ENCODE measurements at regions not wholly inside any gene's neighbourhood (a gene's known extent, or its start where the extent isn't known, plus 50 kb on each side); places are given as distances from the start of the nearest gene placed in this dataset.

DNA sequence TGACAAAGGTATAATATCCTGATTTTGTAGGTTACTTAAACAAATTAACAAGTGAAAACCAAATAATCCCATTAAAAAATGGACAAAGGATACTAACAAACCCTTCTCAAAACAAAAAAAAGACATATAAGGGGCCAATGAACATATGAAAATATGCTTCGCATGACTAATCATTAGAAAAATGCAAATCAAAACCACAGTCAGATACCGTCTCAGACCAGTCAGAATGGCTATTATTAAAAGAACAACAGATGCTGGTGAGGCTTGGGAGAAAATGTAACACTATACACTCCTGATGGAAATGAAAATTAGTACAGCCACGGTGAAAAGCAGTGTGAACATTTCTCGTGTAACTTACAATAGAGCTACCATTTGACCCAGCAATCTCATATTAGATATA is 1542.2 kb upstream of the CDH9 start:
- intact Hi-C loops (cut with DNase I, micrococcal nuclease), result no loop called here
- DNase-seq (no peak), ATAC-seq (no peak)
- Mint-ChIP-seq H3K36me3 (ENCODE audit: low read depth) (no peaks in the 10 kb centered on the region), H3K4me3 (no peak overlapping the region), H3K27ac (no peak overlapping the region), H3K4me1 (no peaks in the 10 kb centered on the region), H3K9me3 (ENCODE audit: low read depth) (peaks cover 41% of the 10 kb centered on the region), H3K27me3 (no peaks in the 10 kb centered on the region)
- ChIA-PET POLR2A (no interaction called here), CTCF (no interaction called here)

DNA sequence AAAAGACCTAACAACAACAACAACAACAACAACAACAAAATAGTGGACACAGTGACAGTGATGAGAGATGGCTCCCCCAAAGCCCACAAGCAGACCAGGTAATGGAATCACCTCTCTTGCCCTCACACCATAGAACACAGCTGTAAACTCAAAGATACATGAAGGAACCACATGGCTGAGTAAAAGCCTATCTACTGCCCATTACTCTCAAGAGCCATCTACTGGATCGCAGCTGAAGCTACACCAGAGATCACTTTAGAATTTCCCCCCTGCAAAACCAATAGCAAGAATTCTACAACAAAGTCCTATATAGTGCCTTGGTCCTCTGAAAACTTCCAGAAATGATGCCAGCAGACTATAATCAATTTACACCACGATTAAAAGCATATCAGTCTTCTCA is 1537.6 kb upstream of the CDH9 start:
- Mint-ChIP-seq H3K9me3 (ENCODE audit: low read depth) (peaks cover 34% of the 10 kb centered on the region), H3K36me3 (ENCODE audit: low read depth) (no peaks in the 10 kb centered on the region), H3K4me3 (no peak overlapping the region), H3K27me3 (no peaks in the 10 kb centered on the region), H3K27ac (no peak overlapping the region), H3K4me1 (no peaks in the 10 kb centered on the region)
- POLR2A ChIA-PET, result no interaction called here
- DNase-seq (no peak), ATAC-seq (no peak)
- intact Hi-C loops (cut with DNase I, micrococcal nuclease), result no loop called here
- CTCF ChIA-PET, result no interaction called here

DNA sequence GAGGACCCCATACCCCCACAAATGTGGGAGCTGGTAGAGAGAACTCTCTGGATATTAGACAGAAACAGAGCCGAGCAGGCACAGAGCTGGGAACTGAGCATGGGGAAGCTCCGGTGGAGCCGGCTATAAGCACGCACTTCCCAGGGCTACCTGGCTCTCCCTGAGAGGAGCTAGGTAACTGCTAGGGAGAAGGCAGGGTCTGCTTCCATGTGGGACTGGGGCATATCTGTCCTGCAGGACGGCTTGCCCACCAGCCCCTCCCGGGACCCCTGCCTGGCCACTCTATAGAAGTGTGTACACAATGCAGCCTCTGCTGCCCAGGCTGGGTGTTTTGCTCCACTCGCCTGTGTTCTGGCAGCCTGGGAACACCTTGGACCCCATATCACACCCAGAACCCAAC is 1537.0 kb upstream of the CDH9 start:
- no peak overlapping the region for H3K4me3 Mint-ChIP-seq
- POLR2A ChIA-PET, result no interaction called here
- intact Hi-C loops (cut with DNase I, micrococcal nuclease), result no loop called here
- no peak overlapping the region for H3K27ac Mint-ChIP-seq
- DNase-seq, result no peak
- no peaks in the 10 kb centered on the region for H3K27me3 Mint-ChIP-seq
- CTCF ChIA-PET, result no interaction called here
- no peak for ATAC-seq
- no peaks in the 10 kb centered on the region for H3K4me1 Mint-ChIP-seq
- H3K9me3 Mint-ChIP-seq (ENCODE audit: low read depth), result peaks cover 31% of the 10 kb centered on the region
- H3K36me3 Mint-ChIP-seq (ENCODE audit: low read depth), result no peaks in the 10 kb centered on the region

DNA sequence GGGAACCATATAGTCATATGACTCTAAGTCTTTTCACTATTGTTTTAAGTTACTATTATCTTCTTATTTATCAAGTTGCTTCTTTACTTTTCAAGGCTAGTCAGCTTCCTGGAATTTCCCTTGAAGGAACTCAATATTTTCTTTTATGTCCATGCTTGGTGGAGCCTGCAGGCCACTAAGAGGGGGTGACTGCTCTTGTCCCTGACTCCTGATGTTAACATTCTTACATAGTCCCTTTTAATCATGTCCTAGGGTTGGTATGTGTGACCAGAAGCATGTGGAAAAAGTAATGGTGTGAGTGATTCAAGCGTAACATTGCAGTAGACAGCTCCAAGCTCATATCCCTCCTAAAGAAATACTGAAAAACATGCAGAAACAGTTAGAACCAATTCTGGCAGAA is 1536.2 kb upstream of the CDH9 start:
- H3K4me1 Mint-ChIP-seq, result no peaks in the 10 kb centered on the region
- H3K27me3 Mint-ChIP-seq, result no peaks in the 10 kb centered on the region
- no peak overlapping the region for H3K27ac Mint-ChIP-seq
- ATAC-seq (no peak), DNase-seq (no peak)
- no peak overlapping the region for H3K4me3 Mint-ChIP-seq
- intact Hi-C loops (cut with DNase I, micrococcal nuclease), result no loop called here
- no peaks in the 10 kb centered on the region for H3K36me3 Mint-ChIP-seq (ENCODE audit: low read depth)
- POLR2A ChIA-PET, result no interaction called here
- CTCF ChIA-PET, result no interaction called here
- peaks cover 29% of the 10 kb centered on the region for H3K9me3 Mint-ChIP-seq (ENCODE audit: low read depth)

DNA sequence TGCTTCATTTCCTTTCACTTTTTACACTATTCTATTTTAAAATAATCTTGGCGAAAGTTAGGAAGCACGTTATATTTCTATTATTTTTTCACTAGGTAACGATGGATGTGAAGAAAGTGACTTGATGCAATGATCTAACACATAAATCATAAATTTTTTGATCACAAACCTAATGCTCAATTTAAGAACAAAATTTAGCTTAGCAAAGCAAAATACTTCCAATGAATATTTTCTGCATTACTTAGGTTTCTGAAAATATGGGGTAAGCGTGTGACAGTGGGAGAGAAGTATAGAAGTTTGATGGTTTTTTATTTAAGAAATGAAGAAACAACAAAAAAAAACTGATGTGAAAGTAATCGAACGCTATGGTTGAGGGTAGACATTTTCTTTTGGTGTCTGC is 1528.7 kb upstream of the CDH9 start:
- ATAC-seq (no peak), DNase-seq (no peak)
- H3K9me3 Mint-ChIP-seq (ENCODE audit: low read depth), result peaks cover 7% of the 10 kb centered on the region
- H3K27me3 Mint-ChIP-seq, result no peaks in the 10 kb centered on the region
- no peak overlapping the region for H3K4me3 Mint-ChIP-seq
- no peaks in the 10 kb centered on the region for H3K36me3 Mint-ChIP-seq (ENCODE audit: low read depth)
- POLR2A ChIA-PET, result no interaction called here
- CTCF ChIA-PET, result no interaction called here
- intact Hi-C loops (cut with DNase I, micrococcal nuclease), result no loop called here
- no peaks in the 10 kb centered on the region for H3K4me1 Mint-ChIP-seq
- H3K27ac Mint-ChIP-seq, result no peak overlapping the region

DNA sequence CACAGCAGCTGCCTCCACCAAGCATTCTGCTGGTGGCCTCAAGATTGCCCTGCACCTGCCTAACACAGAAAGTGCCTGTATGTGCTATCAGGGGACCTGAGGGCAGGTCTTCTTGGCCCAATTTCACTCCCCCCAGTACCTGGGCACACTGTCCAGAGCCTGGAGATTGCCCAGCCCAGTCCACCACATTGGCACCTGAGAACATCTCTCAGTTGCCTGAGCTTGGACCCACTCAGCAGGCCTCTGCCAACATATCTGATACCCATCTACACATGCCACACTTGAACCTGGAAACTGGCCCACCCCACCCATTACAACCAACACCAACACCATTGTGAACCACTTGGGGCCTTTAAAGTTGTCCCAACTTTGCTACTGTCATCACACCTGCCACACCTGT is 1523.1 kb upstream of the CDH9 start:
- Mint-ChIP-seq H3K27me3 (no peaks in the 10 kb centered on the region), H3K9me3 (ENCODE audit: low read depth) (peaks cover 11% of the 10 kb centered on the region), H3K4me1 (no peaks in the 10 kb centered on the region), H3K27ac (no peak overlapping the region), H3K4me3 (no peak overlapping the region), H3K36me3 (ENCODE audit: low read depth) (no peaks in the 10 kb centered on the region)
- ChIA-PET POLR2A (no interaction called here), CTCF (no interaction called here)
- intact Hi-C loops (cut with DNase I, micrococcal nuclease), result no loop called here
- DNase-seq (no peak), ATAC-seq (no peak)

DNA sequence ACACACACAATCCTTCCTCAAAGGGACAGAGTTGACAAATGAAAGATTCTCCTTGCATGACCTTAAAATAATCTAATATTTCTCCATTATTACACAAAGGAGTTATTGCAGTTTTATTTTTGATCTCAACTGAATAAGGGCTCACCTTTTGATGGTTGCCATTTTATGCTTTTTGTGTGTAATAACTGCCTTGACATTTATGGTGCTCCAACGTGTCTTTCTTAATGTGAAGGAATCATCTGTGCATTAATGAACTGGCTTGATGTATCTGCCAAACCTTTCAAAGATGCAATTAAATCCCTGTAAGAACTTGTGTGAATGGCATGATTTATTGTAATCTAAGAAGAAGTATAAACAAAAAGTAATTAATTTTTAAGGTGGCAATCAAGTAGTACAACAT is 1519.8 kb upstream of the CDH9 start:
- DNase-seq (no peak), ATAC-seq (no peak)
- Mint-ChIP-seq H3K36me3 (ENCODE audit: low read depth) (no peaks in the 10 kb centered on the region), H3K27me3 (no peaks in the 10 kb centered on the region), H3K4me3 (no peak overlapping the region), H3K9me3 (ENCODE audit: low read depth) (peaks cover 20% of the 10 kb centered on the region), H3K4me1 (no peaks in the 10 kb centered on the region), H3K27ac (no peak overlapping the region)
- ChIA-PET POLR2A (no interaction called here), CTCF (no interaction called here)
- intact Hi-C loops (cut with DNase I, micrococcal nuclease), result no loop called here

DNA sequence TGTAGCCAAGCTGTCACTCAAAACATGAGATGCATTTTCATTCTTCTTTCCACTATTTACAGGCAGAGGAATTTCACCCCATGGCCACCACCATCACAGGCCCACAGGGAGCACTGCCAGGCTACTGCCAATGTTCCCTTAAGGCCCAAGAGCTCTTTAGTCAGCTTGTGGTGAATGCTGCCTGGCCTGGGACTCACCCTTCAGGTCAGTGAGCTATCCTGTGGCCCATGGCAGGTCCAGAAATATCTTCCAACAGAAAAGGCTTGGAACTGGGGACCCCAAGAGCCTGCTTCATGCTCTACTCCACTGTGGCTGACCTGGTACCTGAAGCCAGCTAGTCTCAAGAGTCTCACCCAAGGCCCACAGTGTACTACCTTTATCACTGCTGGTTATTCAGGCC is 1518.7 kb upstream of the CDH9 start:
- H3K27me3 Mint-ChIP-seq, result no peaks in the 10 kb centered on the region
- H3K36me3 Mint-ChIP-seq (ENCODE audit: low read depth), result no peaks in the 10 kb centered on the region
- H3K27ac Mint-ChIP-seq, result no peak overlapping the region
- H3K4me1 Mint-ChIP-seq, result no peaks in the 10 kb centered on the region
- peaks cover 22% of the 10 kb centered on the region for H3K9me3 Mint-ChIP-seq (ENCODE audit: low read depth)
- DNase-seq (no peak), ATAC-seq (no peak)
- CTCF ChIA-PET, result no interaction called here
- POLR2A ChIA-PET, result no interaction called here
- H3K4me3 Mint-ChIP-seq, result no peak overlapping the region
- intact Hi-C loops (cut with DNase I, micrococcal nuclease), result no loop called here

DNA sequence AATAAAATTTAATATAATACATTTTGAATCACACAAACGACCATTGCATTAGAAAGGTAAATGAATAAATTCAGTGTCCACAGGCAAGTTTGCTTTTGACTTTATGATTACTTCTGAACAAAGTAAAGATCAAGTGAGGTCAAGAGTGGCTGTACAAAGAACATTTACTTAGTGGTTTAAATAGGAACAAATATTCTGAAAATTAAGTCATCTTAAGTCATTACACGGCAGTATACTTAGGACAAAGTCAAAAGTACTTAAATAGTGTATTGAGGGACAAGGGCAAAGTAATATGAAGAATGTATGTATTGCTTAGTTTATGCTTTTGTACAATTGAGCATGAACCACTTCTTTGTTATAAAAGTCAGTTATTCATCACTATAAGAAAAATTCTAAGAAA is 1511.2 kb upstream of the CDH9 start:
- Mint-ChIP-seq H3K9me3 (ENCODE audit: low read depth) (peaks cover 25% of the 10 kb centered on the region), H3K4me3 (no peak overlapping the region), H3K27ac (no peak overlapping the region), H3K36me3 (ENCODE audit: low read depth) (no peaks in the 10 kb centered on the region), H3K4me1 (no peaks in the 10 kb centered on the region), H3K27me3 (no peaks in the 10 kb centered on the region)
- ChIA-PET POLR2A (no interaction called here), CTCF (no interaction called here)
- no peak for DNase-seq
- no peak for ATAC-seq
- intact Hi-C loops (cut with DNase I, micrococcal nuclease), result no loop called here

DNA sequence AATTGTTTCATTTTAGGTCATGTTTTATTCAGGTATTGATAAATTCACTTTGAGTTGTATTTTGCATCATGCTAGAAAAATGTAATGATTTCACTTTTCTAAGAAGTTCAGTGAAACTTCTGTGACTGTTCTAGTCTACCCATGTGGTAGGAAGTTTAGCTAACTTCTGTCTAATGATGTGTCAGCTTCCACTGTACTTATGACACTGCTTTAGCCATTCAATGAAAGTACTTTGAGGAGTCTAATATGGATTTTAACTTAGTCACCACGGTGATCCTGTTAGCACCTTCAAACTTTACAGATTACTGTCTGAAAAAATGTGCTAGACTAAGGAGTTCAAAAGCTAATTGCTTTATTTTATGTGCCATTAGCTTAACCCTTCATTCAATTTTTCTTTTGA is 1510.5 kb upstream of the CDH9 start:
- intact Hi-C loops (cut with DNase I, micrococcal nuclease), result no loop called here
- DNase-seq, result no peak

DNA sequence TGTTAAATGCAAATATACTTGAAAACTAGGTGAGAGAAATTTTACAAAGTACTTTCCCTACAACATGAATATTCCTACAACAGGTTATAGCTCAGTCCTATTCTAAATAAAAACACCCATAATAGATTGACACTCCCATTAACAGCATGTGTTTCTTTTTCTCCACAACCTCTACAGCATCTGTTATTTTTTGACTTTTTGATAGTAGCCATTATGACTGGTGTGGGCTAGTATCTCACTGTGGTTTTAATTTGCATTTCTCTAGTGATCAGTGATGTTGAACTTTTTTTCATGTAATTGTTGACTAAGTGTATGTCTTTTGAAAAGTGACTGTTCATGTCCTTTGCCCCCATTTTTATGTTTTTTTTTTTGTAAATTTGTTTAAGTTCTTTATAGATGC is 1506.1 kb upstream of the CDH9 start:
- H3K4me3 Mint-ChIP-seq, result no peak overlapping the region
- H3K36me3 Mint-ChIP-seq (ENCODE audit: low read depth), result no peaks in the 10 kb centered on the region
- ChIA-PET CTCF (no interaction called here), POLR2A (no interaction called here)
- peaks cover 8% of the 10 kb centered on the region for H3K9me3 Mint-ChIP-seq (ENCODE audit: low read depth)
- DNase-seq (no peak), ATAC-seq (no peak)
- H3K27ac Mint-ChIP-seq, result no peak overlapping the region
- H3K4me1 Mint-ChIP-seq, result no peaks in the 10 kb centered on the region
- H3K27me3 Mint-ChIP-seq, result no peaks in the 10 kb centered on the region
- intact Hi-C loops (cut with DNase I, micrococcal nuclease), result no loop called here

More for the DNA sequence above, 1510.5 kb upstream of the CDH9 start:
- CTCF ChIA-PET, result no interaction called here
- Mint-ChIP-seq H3K27me3 (no peaks in the 10 kb centered on the region), H3K9me3 (ENCODE audit: low read depth) (peaks cover 21% of the 10 kb centered on the region), H3K4me3 (no peak overlapping the region), H3K4me1 (no peaks in the 10 kb centered on the region), H3K36me3 (ENCODE audit: low read depth) (no peaks in the 10 kb centered on the region), H3K27ac (no peak overlapping the region)
- POLR2A ChIA-PET, result no interaction called here
- ATAC-seq, result no peak

DNA sequence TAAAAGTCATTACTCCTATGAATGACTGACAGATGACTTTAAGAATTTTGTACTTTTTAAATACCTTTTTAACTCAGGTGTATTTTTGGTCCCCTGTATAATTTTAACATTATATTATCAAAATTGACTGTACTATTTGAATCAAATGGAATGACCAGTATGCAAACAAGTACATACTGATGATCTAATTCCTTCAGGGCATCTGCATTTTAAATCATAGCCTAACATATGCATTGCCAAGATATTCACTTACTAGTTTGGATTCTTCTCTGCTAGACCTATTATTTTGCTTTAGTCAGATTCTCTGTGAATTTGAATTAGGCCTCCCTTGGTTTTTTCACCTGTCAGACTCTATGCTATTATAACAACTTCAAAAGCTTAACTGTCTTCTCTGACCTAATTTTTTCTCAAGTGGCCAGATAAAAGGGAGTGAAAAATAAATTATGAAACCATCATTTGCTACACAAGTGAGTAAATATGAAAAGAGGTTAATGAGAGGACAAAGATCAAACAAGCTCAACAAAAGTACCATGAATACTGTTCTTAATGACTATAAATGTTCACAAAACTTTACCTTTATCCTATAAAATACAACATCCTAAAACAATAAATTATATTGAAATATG is 1505.2 kb upstream of the CDH9 start:
- intact Hi-C loops (cut with DNase I, micrococcal nuclease), result no loop called here
- H3K4me1 Mint-ChIP-seq, result no peaks in the 10 kb centered on the region
- ATAC-seq, result no peak
- H3K4me3 Mint-ChIP-seq, result no peak overlapping the region
- H3K27ac Mint-ChIP-seq, result no peak overlapping the region
- POLR2A ChIA-PET, result no interaction called here
- CTCF ChIA-PET, result no interaction called here
- peaks cover 6% of the 10 kb centered on the region for H3K9me3 Mint-ChIP-seq (ENCODE audit: low read depth)
- DNase-seq, result no peak
- no peaks in the 10 kb centered on the region for H3K36me3 Mint-ChIP-seq (ENCODE audit: low read depth)
- no peaks in the 10 kb centered on the region for H3K27me3 Mint-ChIP-seq

DNA sequence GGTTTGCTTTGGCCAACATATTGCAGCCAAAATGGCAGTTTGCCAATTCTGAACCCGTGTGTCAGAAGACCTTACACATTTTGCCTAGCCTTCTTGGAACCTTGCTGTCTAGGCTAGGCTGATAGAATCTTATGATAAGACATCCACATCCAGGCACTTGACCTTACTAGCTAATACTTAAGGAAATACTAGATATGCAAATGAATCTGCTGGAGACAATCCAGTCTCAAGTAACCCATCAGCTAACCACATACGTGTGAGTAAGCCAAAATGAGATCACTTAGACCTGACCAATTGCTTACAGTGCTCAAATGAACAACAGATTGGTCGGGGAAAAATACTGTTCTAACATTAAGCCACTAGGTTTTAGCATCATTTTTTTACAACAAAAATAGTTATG is 1504.6 kb upstream of the CDH9 start:
- H3K27me3 Mint-ChIP-seq, result no peaks in the 10 kb centered on the region
- no peak overlapping the region for H3K4me3 Mint-ChIP-seq
- no peak overlapping the region for H3K27ac Mint-ChIP-seq
- DNase-seq (no peak), ATAC-seq (no peak)
- intact Hi-C loops (cut with DNase I, micrococcal nuclease), result no loop called here
- H3K36me3 Mint-ChIP-seq (ENCODE audit: low read depth), result no peaks in the 10 kb centered on the region
- H3K9me3 Mint-ChIP-seq (ENCODE audit: low read depth), result peaks cover 6% of the 10 kb centered on the region
- CTCF ChIA-PET, result no interaction called here
- POLR2A ChIA-PET, result no interaction called here
- H3K4me1 Mint-ChIP-seq, result no peaks in the 10 kb centered on the region

All from activated CD4-positive, alpha-beta T cell treated with anti-CD3 and anti-CD28 coated beads for 36 hours (primary cell).